HCT116 (cell line): ENCODE measurements at regions not wholly inside any gene's neighbourhood (a gene's known extent, or its start where the extent isn't known, plus 50 kb on each side); places are given as distances from the start of the nearest gene placed in this dataset.

Experiments
- CEBPB ChIP-seq: IDR thresholded peaks from 2 replicates; pipeline ENCODE4 v1.6.1; 2012; ENCODE audit warnings: low read depth
- EZH2 ChIP-seq: fragments of 200-600 bp; sonication (generic); IDR thresholded peaks from 2 replicates; pipeline ENCODE4 v1.6.1; 2017; ENCODE audit warnings: antibody characterized with exemption, mixed run types
- EZH2phosphoT487 ChIP-seq: fragments of 200-600 bp; IDR thresholded peaks from 2 replicates; pipeline ENCODE4 v1.6.1; 2018; ENCODE audit warnings: antibody characterized with exemption, borderline replicate concordance
- JUND ChIP-seq: IDR thresholded peaks from 2 replicates; pipeline ENCODE4 v1.6.1; 2012
- POLR2A ChIP-seq: IDR thresholded peaks from 2 replicates; pipeline ENCODE4 v1.7.0; 2011; ENCODE audit warnings: borderline replicate concordance; ENCODE audit not compliant: insufficient read depth, insufficient read length; ENCODE audit errors: extremely low read depth
- POLR2AphosphoS5 ChIP-seq: IDR thresholded peaks from 2 replicates; pipeline ENCODE4 v1.6.1; 2011; ENCODE audit warnings: mild to moderate bottlenecking, low read depth, low read length, moderate library complexity
- TCF7L2 ChIP-seq: IDR thresholded peaks from 2 replicates; pipeline ENCODE4 v1.7.0; 2011; ENCODE audit warnings: borderline replicate concordance, inconsistent platforms; ENCODE audit not compliant: insufficient read depth, insufficient read length; ENCODE audit errors: extremely low read depth
- YY1 ChIP-seq: IDR thresholded peaks from 2 replicates; pipeline ENCODE4 v1.6.1; 2011; ENCODE audit warnings: low read length, low read depth, moderate library complexity, mild to moderate bottlenecking; ENCODE audit not compliant: insufficient replicate concordance; ENCODE audit errors: extremely low read depth
- TF ChIP-seq, protein P1 (sequence below): IDR thresholded peaks from 2 replicates; pipeline ENCODE4 v1.6.1; 2011; ENCODE audit warnings: mild to moderate bottlenecking, low read length, moderate library complexity; ENCODE audit not compliant: insufficient replicate concordance; ENCODE audit errors: extremely low read depth
- TF ChIP-seq, protein P2 (sequence below), 3 experiments: fragments of 200-600 bp in 1 of 3; sonication (generic) in 1 of 3; IDR thresholded peaks in 2 of 3; conservative IDR thresholded peaks in 1 of 3; 2 replicates each; pipeline ENCODE4 v1.5.1; 2012 to 2017; ENCODE audit warnings: low read depth in 2 of 3, low read length in 2 of 3, antibody characterized with exemption in 1 of 3, borderline replicate concordance in 1 of 3, control low read depth in 1 of 3, mild to moderate bottlenecking in 1 of 3, mixed read lengths in 1 of 3, mixed run types in 1 of 3, moderate library complexity in 1 of 3; ENCODE audit not compliant: insufficient read depth in 1 of 3

DNA sequence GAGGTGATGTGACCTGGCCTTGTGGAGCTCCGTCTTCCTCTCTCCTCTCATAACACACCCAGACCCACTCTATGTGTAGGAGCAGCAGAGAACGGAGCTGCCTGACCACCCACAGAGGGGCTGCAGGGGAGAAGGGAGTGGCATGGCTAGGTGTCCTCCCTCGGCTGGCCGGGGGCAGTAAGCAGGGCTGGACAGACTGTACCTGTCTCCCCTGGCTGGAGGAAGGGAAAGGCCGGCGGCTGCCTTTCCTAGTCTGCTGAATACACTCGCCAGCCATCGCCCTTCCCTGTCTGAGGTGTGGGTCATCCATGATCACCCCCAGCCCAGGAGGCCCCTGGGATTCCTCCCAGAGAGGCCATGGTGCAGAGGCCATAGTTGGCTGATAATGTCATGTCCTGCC is 187.2 kb upstream of the AJAP1 start:
- TF ChIP-seq, protein P1, sequence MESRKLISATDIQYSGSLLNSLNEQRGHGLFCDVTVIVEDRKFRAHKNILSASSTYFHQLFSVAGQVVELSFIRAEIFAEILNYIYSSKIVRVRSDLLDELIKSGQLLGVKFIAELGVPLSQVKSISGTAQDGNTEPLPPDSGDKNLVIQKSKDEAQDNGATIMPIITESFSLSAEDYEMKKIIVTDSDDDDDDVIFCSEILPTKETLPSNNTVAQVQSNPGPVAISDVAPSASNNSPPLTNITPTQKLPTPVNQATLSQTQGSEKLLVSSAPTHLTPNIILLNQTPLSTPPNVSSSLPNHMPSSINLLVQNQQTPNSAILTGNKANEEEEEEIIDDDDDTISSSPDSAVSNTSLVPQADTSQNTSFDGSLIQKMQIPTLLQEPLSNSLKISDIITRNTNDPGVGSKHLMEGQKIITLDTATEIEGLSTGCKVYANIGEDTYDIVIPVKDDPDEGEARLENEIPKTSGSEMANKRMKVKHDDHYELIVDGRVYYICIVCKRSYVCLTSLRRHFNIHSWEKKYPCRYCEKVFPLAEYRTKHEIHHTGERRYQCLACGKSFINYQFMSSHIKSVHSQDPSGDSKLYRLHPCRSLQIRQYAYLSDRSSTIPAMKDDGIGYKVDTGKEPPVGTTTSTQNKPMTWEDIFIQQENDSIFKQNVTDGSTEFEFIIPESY, result no peak
- TF ChIP-seq POLR2A (no peak), EZH2 (no peak), TCF7L2 (no peak), YY1 (no peak), CEBPB (no peak), EZH2phosphoT487 (no peak), POLR2AphosphoS5 (no peak), JUND (no peak)
- TF ChIP-seq, protein P2, sequence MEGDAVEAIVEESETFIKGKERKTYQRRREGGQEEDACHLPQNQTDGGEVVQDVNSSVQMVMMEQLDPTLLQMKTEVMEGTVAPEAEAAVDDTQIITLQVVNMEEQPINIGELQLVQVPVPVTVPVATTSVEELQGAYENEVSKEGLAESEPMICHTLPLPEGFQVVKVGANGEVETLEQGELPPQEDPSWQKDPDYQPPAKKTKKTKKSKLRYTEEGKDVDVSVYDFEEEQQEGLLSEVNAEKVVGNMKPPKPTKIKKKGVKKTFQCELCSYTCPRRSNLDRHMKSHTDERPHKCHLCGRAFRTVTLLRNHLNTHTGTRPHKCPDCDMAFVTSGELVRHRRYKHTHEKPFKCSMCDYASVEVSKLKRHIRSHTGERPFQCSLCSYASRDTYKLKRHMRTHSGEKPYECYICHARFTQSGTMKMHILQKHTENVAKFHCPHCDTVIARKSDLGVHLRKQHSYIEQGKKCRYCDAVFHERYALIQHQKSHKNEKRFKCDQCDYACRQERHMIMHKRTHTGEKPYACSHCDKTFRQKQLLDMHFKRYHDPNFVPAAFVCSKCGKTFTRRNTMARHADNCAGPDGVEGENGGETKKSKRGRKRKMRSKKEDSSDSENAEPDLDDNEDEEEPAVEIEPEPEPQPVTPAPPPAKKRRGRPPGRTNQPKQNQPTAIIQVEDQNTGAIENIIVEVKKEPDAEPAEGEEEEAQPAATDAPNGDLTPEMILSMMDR (IDR thresholded peaks at IDR 0.05 in 2 of 3, conservative IDR thresholded peaks at IDR 0.05 in 1 of 3; ENCODE audit: borderline replicate concordance in 1 of 3, insufficient read depth in 1 of 3, low read depth in 2 of 3, low read length in 2 of 3), result no peak
